GM12865 (cell line): ENCODE measurements at regions not wholly inside any gene's neighbourhood (a gene's known extent, or its start where the extent isn't known, plus 50 kb on each side); places are given as distances from the start of the nearest gene placed in this dataset.

ENCODE experiments used
- DNase-seq: peaks from one replicate; pipeline ENCODE4 v3.0.0; 2010; ENCODE audit warnings: low read depth
- H3K4me3 ChIP-seq: 2 replicates; pipeline ENCODE4 v1.5.1; 2011; ENCODE audit warnings: mild to moderate bottlenecking, low read depth, low read length, control low read depth
- CTCF ChIP-seq: IDR thresholded peaks from 2 replicates; pipeline ENCODE4 v1.5.1; 2011; ENCODE audit warnings: low read length, control low read depth, low read depth, inconsistent platforms; ENCODE audit not compliant: insufficient read depth; ENCODE audit errors: missing control alignments

DNA sequence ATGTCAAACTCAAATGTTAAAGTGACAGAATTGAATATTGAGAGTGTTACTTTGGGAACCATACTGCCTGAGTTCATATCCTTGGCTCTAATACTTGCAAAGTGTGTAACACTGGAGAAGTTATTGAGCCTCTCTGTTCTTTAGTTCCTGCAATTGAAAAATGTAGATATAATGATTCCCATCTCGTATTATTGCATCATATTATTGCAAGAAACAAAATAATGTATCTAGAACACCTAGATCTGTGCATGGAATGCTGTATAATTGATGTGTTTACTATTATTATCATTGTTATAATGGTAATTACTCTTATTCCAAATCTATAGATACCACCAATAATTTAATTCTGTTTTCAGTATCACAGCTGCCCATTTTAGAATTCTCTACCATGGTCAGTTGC, 310.3 kb downstream of the GABRG2 start:
- H3K4me3 ChIP-seq: no peak overlapping the region
- DNase-seq: no peak
- TF ChIP-seq CTCF: no peak

- DNase-seq: no peak
- no peak for TF ChIP-seq CTCF
- no peak overlapping the region for H3K4me3 ChIP-seq
These were observed 315.3 kb downstream of the GABRG2 start for GRCh38 chr5:162382839-162383238.

GRCh38 chr5:162384225-162384624, 316.7 kb downstream of the GABRG2 start:
- TF ChIP-seq CTCF: no peak
- no peak overlapping the region for H3K4me3 ChIP-seq
- DNase-seq: no peak

DNA sequence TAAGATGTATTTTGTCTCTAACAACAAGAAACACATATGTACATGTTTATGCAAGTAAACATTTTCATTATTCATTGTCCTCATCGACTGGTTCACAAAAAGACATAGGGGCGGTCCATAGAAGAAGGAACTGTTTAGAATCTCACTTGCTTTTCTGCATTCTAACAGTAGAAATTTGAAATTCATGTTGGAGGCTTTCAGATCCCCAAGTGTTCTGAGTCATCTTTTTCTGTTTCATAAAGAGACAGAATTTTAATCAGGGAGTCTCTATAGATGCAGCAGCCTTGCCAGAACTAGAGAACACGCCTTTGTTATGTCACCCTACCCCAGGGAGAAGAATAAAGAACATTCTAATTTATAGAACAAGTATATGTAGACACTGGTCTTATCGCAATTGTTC, 324.3 kb downstream of the GABRG2 start:
- no peak overlapping the region for H3K4me3 ChIP-seq
- no peak for DNase-seq
- no peak for TF ChIP-seq CTCF

DNA sequence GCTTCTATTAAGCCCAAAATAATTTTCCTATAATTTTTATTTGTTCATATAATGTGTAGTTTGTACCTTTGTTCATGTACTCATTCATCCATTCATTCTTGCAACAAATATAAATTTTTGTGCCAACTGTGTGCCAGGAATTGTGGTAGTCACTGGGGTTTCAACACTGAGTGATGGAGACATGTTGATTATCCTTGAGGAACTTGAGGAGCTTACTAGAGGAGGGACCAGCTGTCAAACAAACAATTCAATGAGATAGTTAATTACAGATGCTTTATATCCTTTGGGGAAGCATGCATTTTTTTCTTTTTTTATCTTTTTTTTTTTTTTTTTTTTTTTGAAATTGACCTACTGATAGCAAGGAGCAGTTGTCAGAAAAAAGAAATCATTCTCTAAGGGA, 324.8 kb downstream of the GABRG2 start:
- no peak for DNase-seq
- TF ChIP-seq CTCF: no peak
- no peak overlapping the region for H3K4me3 ChIP-seq

GRCh38 chr5:162393534-162393933, 326.0 kb downstream of the GABRG2 start:
- DNase-seq: no peak
- H3K4me3 ChIP-seq: no peak overlapping the region
- TF ChIP-seq CTCF: no peak

DNA sequence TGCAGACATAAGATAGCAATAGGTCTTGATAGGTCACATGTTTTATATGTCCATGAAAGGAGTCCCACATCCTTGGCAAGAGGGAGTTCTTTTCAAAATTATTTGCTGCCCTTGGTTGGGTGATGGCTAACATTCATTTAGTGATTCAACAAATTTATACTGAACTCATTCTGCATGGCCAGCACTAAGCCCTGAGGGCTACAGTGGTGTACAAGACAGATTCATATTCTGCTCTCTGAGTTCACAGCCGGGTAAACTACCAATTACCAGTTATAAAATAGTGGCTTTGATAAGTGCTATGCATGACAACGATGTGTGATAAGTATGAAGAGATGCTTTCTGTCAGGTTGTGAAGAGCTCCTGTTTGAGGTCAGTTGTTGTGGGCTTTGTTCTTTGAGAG, 340.0 kb downstream of the GABRG2 start:
- H3K4me3 ChIP-seq: no peak overlapping the region
- DNase-seq: no peak
- no peak for TF ChIP-seq CTCF
